GM21825 (cell line): ENCODE measurements at regions not wholly inside any gene's neighbourhood (a gene's known extent, or its start where the extent isn't known, plus 50 kb on each side); places are given as distances from the start of the nearest gene placed in this dataset.

Experiments used
- ATAC-seq: cut with Tn5 transposase; IDR thresholded peaks from one replicate; pipeline ENCODE4 v1.9.1; 2021; ENCODE audit warnings: mild to moderate bottlenecking, moderate library complexity; ENCODE audit not compliant: unreplicated experiment

- no peak for ATAC-seq
These were observed 716.5 kb upstream of the C9orf72 start for GRCh38 chr9:28289746-28290145.

GRCh38 chr9:28293369-28294090, 720.2 kb upstream of the C9orf72 start:
- ATAC-seq: no peak

GRCh38 chr9:28301281-28301680, 728.0 kb upstream of the C9orf72 start:
- no peak for ATAC-seq

DNA sequence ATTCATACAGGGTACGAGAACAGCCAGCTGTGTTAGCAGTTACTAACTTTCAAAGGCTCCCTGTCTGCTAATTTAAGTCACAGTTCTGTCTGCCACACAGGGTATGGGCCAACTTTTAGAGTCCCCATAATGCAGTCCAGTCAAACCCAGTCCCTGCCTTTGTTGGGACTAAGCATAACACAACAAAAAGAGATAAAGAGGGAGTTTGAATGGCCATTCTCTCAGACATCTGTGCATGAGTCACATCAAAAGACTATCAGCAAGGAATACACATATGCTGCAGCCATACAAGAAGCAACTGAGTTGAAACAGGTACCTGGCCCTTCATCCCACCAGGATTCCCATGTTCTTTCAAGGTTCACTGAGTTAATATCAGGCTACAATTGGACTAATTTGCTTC, 744.5 kb upstream of the C9orf72 start:
- ATAC-seq: no peak

DNA sequence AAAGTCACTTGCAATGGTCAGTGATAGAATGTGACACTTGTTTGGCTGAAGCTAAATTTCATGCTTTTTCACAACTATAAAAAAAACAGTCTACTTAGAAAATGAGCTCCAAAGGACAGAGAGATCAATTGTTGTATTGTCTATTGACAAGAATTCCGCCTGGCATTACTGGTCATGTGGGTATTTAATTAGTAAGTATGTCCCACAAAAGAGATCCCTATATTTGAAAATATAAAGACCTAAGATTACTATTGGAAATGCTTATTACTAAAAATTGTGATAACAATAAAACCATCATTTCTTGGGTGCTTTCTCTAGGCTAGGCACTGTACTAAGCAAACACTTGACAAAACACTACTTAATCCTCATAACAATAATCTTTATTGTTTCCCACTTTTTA, 745.2 kb upstream of the C9orf72 start:
- no peak for ATAC-seq

DNA sequence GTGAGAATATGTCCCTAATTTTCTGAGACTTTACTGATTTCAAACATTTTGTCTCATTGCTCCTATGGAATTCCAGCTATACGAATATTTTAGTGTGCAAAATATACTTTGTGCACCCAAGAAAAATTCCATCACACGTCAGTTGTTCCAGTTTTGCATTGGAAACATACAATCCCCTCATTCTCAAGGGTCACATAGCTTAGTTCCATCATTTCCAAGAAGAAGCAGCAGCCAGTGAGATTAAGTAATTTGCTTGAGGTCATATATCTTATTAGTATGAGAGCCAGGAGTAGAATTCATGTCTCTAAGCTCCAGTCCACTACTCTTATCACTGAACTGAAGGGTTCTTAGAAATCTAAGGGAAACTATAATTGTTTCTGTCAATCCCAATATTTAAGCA, 746.7 kb upstream of the C9orf72 start:
- no peak for ATAC-seq

- no peak for ATAC-seq
These were observed 747.3 kb upstream of the C9orf72 start for GRCh38 chr9:28320616-28321015.

DNA sequence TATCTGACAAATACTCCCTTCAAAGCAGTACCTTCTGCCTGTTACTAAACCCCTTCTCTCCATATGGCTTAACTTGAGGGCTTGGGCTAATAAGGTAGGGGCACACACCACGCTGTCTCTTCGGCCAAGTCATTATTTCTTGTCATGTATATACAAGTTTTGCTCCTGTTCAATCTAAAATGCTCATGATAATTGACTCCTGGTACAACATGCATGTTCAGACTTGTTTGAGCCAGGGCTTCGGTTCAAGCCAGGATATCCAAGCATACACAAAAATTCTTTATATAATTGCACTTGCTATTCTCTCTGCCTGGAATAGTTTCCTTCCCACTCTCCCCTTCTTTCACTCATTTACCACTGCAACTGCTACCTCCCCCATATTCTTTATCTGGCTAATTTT, 756.0 kb upstream of the C9orf72 start:
- no peak for ATAC-seq

GRCh38 chr9:28332648-28333047, 759.4 kb upstream of the C9orf72 start:
- no peak for ATAC-seq

GRCh38 chr9:28341913-28342312, 768.6 kb upstream of the C9orf72 start:
- no peak for ATAC-seq

DNA sequence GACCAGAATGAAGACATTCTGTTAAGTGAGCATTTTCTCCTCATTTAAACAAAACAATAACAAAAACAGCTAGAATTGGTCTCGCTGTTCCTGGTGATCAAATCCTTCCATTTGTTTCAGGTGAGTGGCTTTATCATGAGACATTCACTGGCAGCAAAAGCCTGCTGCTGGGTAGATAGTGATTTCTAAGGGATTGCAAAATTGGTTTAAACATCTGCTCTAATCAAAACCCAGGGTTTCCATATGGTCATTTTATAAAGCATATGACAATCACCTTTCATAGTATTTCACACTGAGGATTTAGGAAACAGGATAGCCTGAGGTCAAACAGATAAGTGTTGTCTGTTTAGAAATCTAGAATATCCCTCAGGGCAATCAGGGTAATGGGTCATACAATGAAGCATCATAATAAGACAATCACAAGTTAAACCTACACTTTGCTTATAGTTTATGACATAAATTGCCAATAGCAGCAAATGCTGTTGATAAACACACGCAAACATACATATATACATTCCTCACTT, 769.6 kb upstream of the C9orf72 start:
- no peak for ATAC-seq

GRCh38 chr9:28363151-28363562, 789.9 kb upstream of the C9orf72 start:
- no peak for ATAC-seq

DNA sequence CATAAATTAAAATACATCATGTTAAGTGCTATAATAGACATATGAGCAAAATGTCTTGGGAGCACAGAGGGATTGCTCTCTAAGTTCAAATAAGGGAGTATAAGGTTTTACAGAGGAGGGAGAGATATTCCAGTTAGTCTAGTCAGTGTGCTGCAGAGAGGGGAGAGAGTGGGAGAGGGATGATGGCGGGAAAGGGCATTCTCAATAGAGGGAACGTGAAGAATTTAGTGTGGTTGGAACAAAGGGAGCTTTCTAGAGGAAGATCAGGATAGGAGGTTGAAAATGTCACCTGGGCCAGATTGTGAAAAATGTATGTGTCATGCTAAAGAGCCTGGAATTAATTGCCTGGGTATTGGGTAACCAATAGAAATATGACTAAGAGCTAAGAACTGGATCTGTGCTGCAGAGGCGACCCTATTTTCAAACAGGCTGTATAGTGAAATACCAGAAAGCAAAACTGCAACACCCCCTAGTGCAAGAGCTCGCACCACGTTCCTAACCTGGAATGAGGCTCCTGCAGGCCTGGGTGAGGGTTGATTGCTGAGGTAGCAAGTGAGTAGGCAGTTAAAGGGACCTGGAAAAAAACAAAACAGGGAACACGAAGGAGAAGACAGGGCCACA, 791.8 kb upstream of the C9orf72 start:
- no peak for ATAC-seq

DNA sequence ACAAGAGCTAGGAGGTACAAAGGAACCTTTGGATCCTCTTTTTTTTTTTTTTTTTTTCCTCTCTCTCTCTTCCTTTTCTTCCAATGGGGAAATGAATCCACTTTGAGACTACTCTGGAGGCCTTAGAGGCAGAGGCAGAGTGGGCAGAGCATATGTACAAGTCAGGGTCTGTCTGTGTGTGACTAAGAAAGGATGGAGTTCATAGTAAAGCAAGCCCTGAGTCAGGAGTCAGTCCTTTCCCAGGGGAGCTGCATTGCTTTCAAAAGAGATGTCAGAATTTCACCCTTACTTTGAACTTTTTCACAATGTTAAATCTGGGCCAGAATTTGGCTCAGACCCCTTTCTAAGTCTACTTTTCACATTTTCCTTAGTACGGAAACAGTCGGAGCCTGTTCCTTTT, 792.4 kb upstream of the C9orf72 start:
- no peak for ATAC-seq

DNA sequence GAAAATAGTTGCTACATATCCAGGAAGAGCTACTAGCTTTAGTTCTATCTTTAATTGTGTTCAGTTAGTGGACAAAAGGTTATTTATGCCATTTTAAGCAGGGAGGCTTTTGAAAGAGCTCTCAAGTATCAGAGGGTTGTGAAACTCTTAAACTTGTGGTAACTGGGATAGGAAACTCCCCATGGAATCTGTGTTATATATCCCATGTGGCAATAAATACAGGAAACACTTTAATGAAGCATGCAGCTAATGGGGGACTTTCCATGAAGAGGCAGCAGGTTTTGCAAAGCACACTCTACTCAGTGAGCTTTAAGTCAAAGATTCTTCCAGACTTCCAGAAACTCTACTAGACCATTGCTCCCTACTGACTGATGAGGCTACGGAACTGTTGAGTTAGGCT, 805.0 kb upstream of the C9orf72 start:
- no peak for ATAC-seq

DNA sequence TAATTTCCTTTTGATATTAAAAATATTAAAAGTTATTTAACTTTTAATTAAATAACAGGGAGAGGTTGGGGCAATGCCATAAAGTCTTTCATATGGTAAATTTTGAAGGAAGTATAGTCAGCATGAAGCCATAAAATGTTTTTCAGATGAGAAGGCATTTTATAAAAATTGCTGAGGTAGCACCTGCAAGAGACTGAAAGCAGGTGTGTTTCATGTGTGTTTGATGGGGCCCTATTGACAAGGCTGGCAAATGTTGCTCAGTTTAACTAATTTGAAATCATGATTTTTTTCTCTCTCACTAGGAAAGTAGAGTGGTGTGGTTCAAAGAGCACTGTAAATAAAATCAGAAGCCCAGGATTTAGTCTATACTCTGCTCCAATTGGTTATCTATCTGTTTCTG, 805.8 kb upstream of the C9orf72 start:
- no peak for ATAC-seq

- no peak for ATAC-seq
These were observed 816.1 kb upstream of the C9orf72 start for GRCh38 chr9:28389411-28389810.

GRCh38 chr9:28394774-28395173, 821.5 kb upstream of the C9orf72 start:
- ATAC-seq: no peak

GRCh38 chr9:28396058-28396457, 822.8 kb upstream of the C9orf72 start:
- ATAC-seq: no peak

DNA sequence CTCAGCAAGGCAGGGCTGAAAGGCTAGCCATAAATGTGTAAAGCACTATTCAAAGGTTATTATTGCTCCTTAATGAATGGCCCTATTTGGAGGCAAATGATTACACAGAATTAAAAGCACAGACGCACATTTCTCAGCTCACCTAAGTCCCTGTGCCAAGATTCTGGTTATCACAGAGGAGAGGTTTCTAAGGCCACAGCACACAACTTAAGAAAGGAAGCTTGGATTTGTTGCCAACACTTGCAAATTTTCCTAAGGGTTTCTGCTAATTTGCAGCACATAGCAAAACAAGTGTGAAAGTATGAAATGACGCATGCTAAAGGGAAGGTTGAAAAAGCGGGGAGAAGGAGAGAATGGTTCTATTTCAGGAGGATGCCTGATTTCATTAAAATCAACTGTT, 834.1 kb upstream of the C9orf72 start:
- ATAC-seq: no peak

GRCh38 chr9:28409919-28410318, 836.6 kb upstream of the C9orf72 start:
- ATAC-seq: no peak

DNA sequence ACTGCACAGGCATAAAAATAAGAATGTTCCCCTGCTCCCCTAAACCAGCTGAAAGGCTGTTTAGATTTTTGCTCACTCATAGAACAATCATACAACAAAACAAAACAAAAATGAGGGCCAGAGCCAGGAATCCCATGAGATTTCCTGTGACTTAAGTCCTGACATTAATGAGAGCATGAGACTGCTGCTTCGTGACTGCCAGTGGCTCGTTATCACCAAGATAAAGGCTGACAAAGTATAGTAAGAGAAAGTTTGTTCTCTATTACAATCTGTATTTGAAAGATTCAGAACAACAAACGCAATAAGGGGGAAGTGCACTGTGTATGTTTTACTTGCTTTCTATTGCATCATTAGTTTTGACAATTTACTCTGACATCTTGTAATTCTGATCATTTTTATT, 837.1 kb upstream of the C9orf72 start:
- ATAC-seq: no peak

- no peak for ATAC-seq
These were observed 840.2 kb upstream of the C9orf72 start for GRCh38 chr9:28413471-28413870.
